ENCODE measurements at regions not wholly inside any gene's neighbourhood (a gene's known extent, or its start where the extent isn't known, plus 50 kb on each side); places are given as distances from the start of the nearest gene placed in this dataset.

- no peaks in the 10 kb centered on the region for H3K27me3 ChIP-seq
- no peaks in the 10 kb centered on the region for H3K36me3 ChIP-seq
- intact Hi-C loops (cut with DNase I) = no loop called here
- H3K9me3 ChIP-seq = no peaks in the 10 kb centered on the region
- no peak overlapping the region for H3K4me3 ChIP-seq
- no peaks in the 10 kb centered on the region for H3K4me1 ChIP-seq
- H3K27ac ChIP-seq = no peak overlapping the region
- no peak for TF ChIP-seq POLR2A (IDR thresholded peaks at IDR 0.05)
- no peak for TF ChIP-seq CTCF (IDR thresholded peaks at IDR 0.05)
- 84 to 90% methylated on average over 8 of the region's 8 CpGs for WGBS, 2 donors
- no peak for DNase-seq
Measured at GRCh38 chr2:237192881-237193280, 107.2 kb downstream of the COPS8 start.

- Histone ChIP-seq H3K9me3 (no peaks in the 10 kb centered on the region), H3K27me3 (no peaks in the 10 kb centered on the region), H3K36me3 (no peaks in the 10 kb centered on the region), H3K4me1 (no peaks in the 10 kb centered on the region), H3K4me3 (no peak overlapping the region), H3K27ac (no peak overlapping the region)
- no peak for DNase-seq
- TF ChIP-seq CTCF (IDR thresholded peaks at IDR 0.05) = no peak
- no peak for TF ChIP-seq POLR2A (IDR thresholded peaks at IDR 0.05)
- WGBS, 2 donors = 78 to 89% methylated on average over 7 of the region's 7 CpGs
- intact Hi-C loops (cut with DNase I) = no loop called here
Measured at GRCh38 chr2:237193436-237193835, 107.7 kb downstream of the COPS8 start.

- intact Hi-C loops (cut with DNase I) = no loop called here
- TF ChIP-seq POLR2A (IDR thresholded peaks at IDR 0.05) = no peak
- no peak for TF ChIP-seq CTCF (IDR thresholded peaks at IDR 0.05)
- H3K9me3 ChIP-seq = no peaks in the 10 kb centered on the region
Measured at GRCh38 chr2:237194081-237194480, 108.4 kb downstream of the COPS8 start.

GRCh38 chr2:237194906-237195305 lies 109.2 kb downstream of the COPS8 start:
- DNase-seq = no peak
- Histone ChIP-seq H3K27me3 (no peaks in the 10 kb centered on the region), H3K36me3 (no peaks in the 10 kb centered on the region), H3K27ac (no peak overlapping the region), H3K4me1 (no peaks in the 10 kb centered on the region), H3K9me3 (no peaks in the 10 kb centered on the region), H3K4me3 (no peak overlapping the region)
- TF ChIP-seq CTCF (IDR thresholded peaks at IDR 0.05) = no peak
- no peak for TF ChIP-seq POLR2A (IDR thresholded peaks at IDR 0.05)
- 84% methylated on average over 6 of the region's 6 CpGs; no CpG with 5 or more reads in 1 of the 2 donors for WGBS, 2 donors
- intact Hi-C loops (cut with DNase I) = no loop called here

More at GRCh38 chr2:237194081-237194480, 108.4 kb downstream of the COPS8 start:
- H3K4me3 ChIP-seq = no peak overlapping the region
- H3K27ac ChIP-seq = no peak overlapping the region
- no peaks in the 10 kb centered on the region for H3K27me3 ChIP-seq
- DNase-seq = no peak
- 0% methylated on average over 1 of the region's 5 CpGs; no CpG with 5 or more reads in 1 of the 2 donors for WGBS, 2 donors
- H3K4me1 ChIP-seq = no peaks in the 10 kb centered on the region
- H3K36me3 ChIP-seq = no peaks in the 10 kb centered on the region

GRCh38 chr2:237195396-237196120 lies 109.9 kb downstream of the COPS8 start:
- DNase-seq = no peak
- H3K27me3 ChIP-seq = no peaks in the 10 kb centered on the region
- WGBS, 2 donors = 85 to 89% methylated on average over 7 to 8 of the region's 10 CpGs
- no peaks in the 10 kb centered on the region for H3K36me3 ChIP-seq
- H3K4me3 ChIP-seq = no peak overlapping the region
- H3K27ac ChIP-seq = no peak overlapping the region
- H3K4me1 ChIP-seq = no peaks in the 10 kb centered on the region
- no peaks in the 10 kb centered on the region for H3K9me3 ChIP-seq
- intact Hi-C loops (cut with DNase I) = no loop called here
- TF ChIP-seq CTCF (IDR thresholded peaks at IDR 0.05) = no peak
- no peak for TF ChIP-seq POLR2A (IDR thresholded peaks at IDR 0.05)

Measured in esophagus squamous epithelium (tissue), 5 donors.